ENCODE measurements at regions not wholly inside any gene's neighbourhood (a gene's known extent, or its start where the extent isn't known, plus 50 kb on each side); places are given as distances from the start of the nearest gene placed in this dataset.

GRCh38 chr12:66852091-66852490, 173.2 kb upstream of the GRIP1 start:
- no peak for DNase-seq (ENCODE audit: low spot score)

- no peak for DNase-seq (ENCODE audit: low spot score)
Observed at GRCh38 chr12:66852765-66853164, 173.9 kb upstream of the GRIP1 start.

GRCh38 chr12:66859751-66860440, 181.0 kb upstream of the GRIP1 start:
- DNase-seq (ENCODE audit: low spot score) = no peak

GRCh38 chr12:66860752-66861750, 182.2 kb upstream of the GRIP1 start:
- peak; percentile 46 for DNase-seq (ENCODE audit: low spot score)

- no peak for DNase-seq (ENCODE audit: low spot score)
Observed at GRCh38 chr12:66862356-66862985, 183.6 kb upstream of the GRIP1 start.

- no peak for DNase-seq (ENCODE audit: low spot score)
Observed at GRCh38 chr12:66863276-66863675, 184.4 kb upstream of the GRIP1 start.

- DNase-seq (ENCODE audit: low spot score) = no peak
Observed at GRCh38 chr12:66877925-66878324, 199.0 kb upstream of the GRIP1 start.

GRCh38 chr12:66879409-66879808, 200.5 kb upstream of the GRIP1 start:
- DNase-seq (ENCODE audit: low spot score) = no peak

- no peak for DNase-seq (ENCODE audit: low spot score)
Observed at GRCh38 chr12:66881386-66881785, 202.5 kb upstream of the GRIP1 start.

- no peak for DNase-seq (ENCODE audit: low spot score)
Observed at GRCh38 chr12:66884091-66884490, 205.2 kb upstream of the GRIP1 start.

GRCh38 chr12:66885115-66885875, 206.4 kb upstream of the GRIP1 start:
- DNase-seq (ENCODE audit: low spot score) = no peak

GRCh38 chr12:66896797-66897196, 217.9 kb upstream of the GRIP1 start:
- DNase-seq (ENCODE audit: low spot score) = no peak

GRCh38 chr12:66898700-66899469, 220.0 kb upstream of the GRIP1 start:
- DNase-seq (ENCODE audit: low spot score) = no peak

- no peak for DNase-seq (ENCODE audit: low spot score)
Observed at GRCh38 chr12:66899588-66899987, 220.7 kb upstream of the GRIP1 start.

GRCh38 chr12:66900616-66901015, 221.7 kb upstream of the GRIP1 start:
- DNase-seq (ENCODE audit: low spot score) = no peak

- DNase-seq (ENCODE audit: low spot score) = no peak
Observed at GRCh38 chr12:66901138-66901932, 222.5 kb upstream of the GRIP1 start.

GRCh38 chr12:66902020-66902419, 223.1 kb upstream of the GRIP1 start:
- DNase-seq (ENCODE audit: low spot score) = no peak

- no peak for DNase-seq (ENCODE audit: low spot score)
Observed at GRCh38 chr12:66903782-66904396, 225.0 kb upstream of the GRIP1 start.

- no peak for DNase-seq (ENCODE audit: low spot score)
Observed at GRCh38 chr12:66905201-66905600, 226.3 kb upstream of the GRIP1 start.

All from hematopoietic multipotent progenitor cell treated with erythropoietin and hydrocortisone succinate and interleukin-3 and kit ligand, for 15 days (in vitro differentiated cells).